ENCODE measurements at regions not wholly inside any gene's neighbourhood (a gene's known extent, or its start where the extent isn't known, plus 50 kb on each side); places are given as distances from the start of the nearest gene placed in this dataset.
"Not testable (repeated sequence)": the region's sequence is repeated elsewhere in the genome, so short reads cannot be mapped to it uniquely, and the experiment has no call there.

- H3K4me1 ChIP-seq (ENCODE audit: insufficient read depth, low read length); H3K9me3 Mint-ChIP-seq; DNase-seq; H3K27me3 Mint-ChIP-seq; CTCF ChIA-PET; H3K27ac ChIP-seq (ENCODE audit: low read depth, low read length); H3K27ac Mint-ChIP-seq; H3K36me3 ChIP-seq (ENCODE audit: insufficient read depth, low read length); H3K4me3 ChIP-seq (ENCODE audit: low read length); H3K9me3 ChIP-seq (ENCODE audit: low read length); H3K27me3 ChIP-seq (ENCODE audit: insufficient read depth, low read length, poor library complexity, severe bottlenecking); H3K4me1 Mint-ChIP-seq; H3K36me3 Mint-ChIP-seq; POLR2A ChIA-PET; H3K4me3 Mint-ChIP-seq: not testable (repeated sequence)
These were observed 77.6 kb upstream of the DPP6 start for GRCh38 chr7:153974603-153975002.

GRCh38 chr7:153976745-153977144 is 75.5 kb upstream of the DPP6 start:
- H3K9me3 Mint-ChIP-seq; H3K4me1 ChIP-seq (ENCODE audit: insufficient read depth, low read length); POLR2A ChIA-PET; H3K4me1 Mint-ChIP-seq; H3K27ac ChIP-seq (ENCODE audit: low read depth, low read length); H3K27ac Mint-ChIP-seq; H3K27me3 Mint-ChIP-seq; H3K4me3 ChIP-seq (ENCODE audit: low read length); DNase-seq; CTCF ChIA-PET; H3K9me3 ChIP-seq (ENCODE audit: low read length); H3K36me3 ChIP-seq (ENCODE audit: insufficient read depth, low read length); H3K27me3 ChIP-seq (ENCODE audit: insufficient read depth, low read length, poor library complexity, severe bottlenecking); H3K4me3 Mint-ChIP-seq; H3K36me3 Mint-ChIP-seq: not testable (repeated sequence)

- not testable (repeated sequence) for H3K27me3 Mint-ChIP-seq; H3K9me3 ChIP-seq (ENCODE audit: low read length)
These were observed 69.0 kb upstream of the DPP6 start for GRCh38 chr7:153983186-153983585.

GRCh38 chr7:153989066-153989627 is 63.1 kb upstream of the DPP6 start:
- DNase-seq; H3K9me3 Mint-ChIP-seq; POLR2A ChIA-PET; H3K27ac ChIP-seq (ENCODE audit: low read depth, low read length); H3K27me3 Mint-ChIP-seq; H3K9me3 ChIP-seq (ENCODE audit: low read length); H3K4me1 ChIP-seq (ENCODE audit: insufficient read depth, low read length); H3K36me3 ChIP-seq (ENCODE audit: insufficient read depth, low read length); H3K27me3 ChIP-seq (ENCODE audit: insufficient read depth, low read length, poor library complexity, severe bottlenecking); H3K27ac Mint-ChIP-seq; H3K4me3 ChIP-seq (ENCODE audit: low read length); H3K4me3 Mint-ChIP-seq; H3K4me1 Mint-ChIP-seq; CTCF ChIA-PET; H3K36me3 Mint-ChIP-seq: not testable (repeated sequence)

More at GRCh38 chr7:153983186-153983585, 69.0 kb upstream of the DPP6 start:
- DNase-seq; H3K4me1 Mint-ChIP-seq; H3K27me3 ChIP-seq (ENCODE audit: insufficient read depth, low read length, poor library complexity, severe bottlenecking); H3K4me3 ChIP-seq (ENCODE audit: low read length); H3K27ac ChIP-seq (ENCODE audit: low read depth, low read length); H3K36me3 ChIP-seq (ENCODE audit: insufficient read depth, low read length); H3K4me3 Mint-ChIP-seq; H3K27ac Mint-ChIP-seq; H3K36me3 Mint-ChIP-seq; CTCF ChIA-PET; H3K4me1 ChIP-seq (ENCODE audit: insufficient read depth, low read length); POLR2A ChIA-PET; H3K9me3 Mint-ChIP-seq: not testable (repeated sequence)

- CTCF ChIA-PET; H3K27me3 ChIP-seq (ENCODE audit: insufficient read depth, low read length, poor library complexity, severe bottlenecking); H3K36me3 ChIP-seq (ENCODE audit: insufficient read depth, low read length); H3K36me3 Mint-ChIP-seq; H3K4me3 Mint-ChIP-seq; H3K27me3 Mint-ChIP-seq; H3K9me3 Mint-ChIP-seq; H3K4me1 ChIP-seq (ENCODE audit: insufficient read depth, low read length); POLR2A ChIA-PET; H3K9me3 ChIP-seq (ENCODE audit: low read length); H3K4me1 Mint-ChIP-seq; H3K27ac ChIP-seq (ENCODE audit: low read depth, low read length); H3K27ac Mint-ChIP-seq; DNase-seq; H3K4me3 ChIP-seq (ENCODE audit: low read length): not testable (repeated sequence)
These were observed 62.3 kb upstream of the DPP6 start for GRCh38 chr7:153989742-153990425.

- H3K9me3 ChIP-seq (ENCODE audit: low read length); H3K4me1 Mint-ChIP-seq; H3K4me1 ChIP-seq (ENCODE audit: insufficient read depth, low read length); H3K9me3 Mint-ChIP-seq; H3K4me3 ChIP-seq (ENCODE audit: low read length); H3K27me3 Mint-ChIP-seq; H3K36me3 Mint-ChIP-seq; H3K36me3 ChIP-seq (ENCODE audit: insufficient read depth, low read length); POLR2A ChIA-PET; H3K4me3 Mint-ChIP-seq; DNase-seq; H3K27me3 ChIP-seq (ENCODE audit: insufficient read depth, low read length, poor library complexity, severe bottlenecking); H3K27ac Mint-ChIP-seq; CTCF ChIA-PET; H3K27ac ChIP-seq (ENCODE audit: low read depth, low read length): not testable (repeated sequence)
These were observed 60.7 kb upstream of the DPP6 start for GRCh38 chr7:153991471-153991870.

- H3K9me3 Mint-ChIP-seq; H3K27me3 Mint-ChIP-seq; H3K9me3 ChIP-seq (ENCODE audit: low read length); H3K36me3 ChIP-seq (ENCODE audit: insufficient read depth, low read length); H3K4me1 ChIP-seq (ENCODE audit: insufficient read depth, low read length); H3K27ac ChIP-seq (ENCODE audit: low read depth, low read length); H3K27ac Mint-ChIP-seq; POLR2A ChIA-PET; CTCF ChIA-PET; H3K27me3 ChIP-seq (ENCODE audit: insufficient read depth, low read length, poor library complexity, severe bottlenecking); H3K4me3 ChIP-seq (ENCODE audit: low read length); H3K4me3 Mint-ChIP-seq; H3K4me1 Mint-ChIP-seq; DNase-seq; H3K36me3 Mint-ChIP-seq: not testable (repeated sequence)
These were observed 58.8 kb upstream of the DPP6 start for GRCh38 chr7:153993402-153993801.

- H3K9me3 ChIP-seq (ENCODE audit: low read length); H3K4me1 ChIP-seq (ENCODE audit: insufficient read depth, low read length); H3K4me1 Mint-ChIP-seq; CTCF ChIA-PET; H3K4me3 ChIP-seq (ENCODE audit: low read length); H3K9me3 Mint-ChIP-seq; H3K36me3 Mint-ChIP-seq; POLR2A ChIA-PET; H3K4me3 Mint-ChIP-seq; H3K27ac Mint-ChIP-seq; H3K36me3 ChIP-seq (ENCODE audit: insufficient read depth, low read length); H3K27me3 ChIP-seq (ENCODE audit: insufficient read depth, low read length, poor library complexity, severe bottlenecking); DNase-seq; H3K27ac ChIP-seq (ENCODE audit: low read depth, low read length); H3K27me3 Mint-ChIP-seq: not testable (repeated sequence)
These were observed 53.3 kb upstream of the DPP6 start for GRCh38 chr7:153998896-153999295.
